Type B pancreatic cell (in vitro differentiated cells): ENCODE measurements at regions not wholly inside any gene's neighbourhood (a gene's known extent, or its start where the extent isn't known, plus 50 kb on each side); places are given as distances from the start of the nearest gene placed in this dataset.

Source experiments
- DNase-seq: peaks from one replicate; pipeline ENCODE4 v3.0.0; 2021; ENCODE audit warnings: mixed read lengths; ENCODE audit not compliant: unreplicated experiment; ENCODE audit errors: extremely low spot score
- H3K27ac Mint-ChIP-seq: 2 replicates; pipeline ENCODE4 v1.8.0; 2021; ENCODE audit warnings: mild to moderate bottlenecking, mixed read lengths
- H3K27me3 Mint-ChIP-seq: 2 replicates; pipeline ENCODE4 v1.8.0; 2021; ENCODE audit warnings: mixed read lengths
- H3K36me3 Mint-ChIP-seq: 2 replicates; pipeline ENCODE4 v1.8.0; 2021; ENCODE audit warnings: mixed read lengths
- H3K4me1 Mint-ChIP-seq: one replicate; pipeline ENCODE4 v1.8.0; 2021; ENCODE audit warnings: mixed read lengths; ENCODE audit not compliant: unreplicated experiment
- H3K4me3 Mint-ChIP-seq: 2 replicates; pipeline ENCODE4 v1.8.0; 2021; ENCODE audit warnings: mild to moderate bottlenecking, mixed read lengths
- H3K9me3 Mint-ChIP-seq: 2 replicates; pipeline ENCODE4 v1.8.0; 2021; ENCODE audit warnings: mixed read lengths
- TF ChIP-seq, protein P1 (sequence below): fragments of 200-600 bp; sonication (generic); conservative IDR thresholded peaks from 2 replicates; pipeline ENCODE4 v1.5.0; 2021; ENCODE audit warnings: antibody characterized with exemption, mild to moderate bottlenecking

DNA sequence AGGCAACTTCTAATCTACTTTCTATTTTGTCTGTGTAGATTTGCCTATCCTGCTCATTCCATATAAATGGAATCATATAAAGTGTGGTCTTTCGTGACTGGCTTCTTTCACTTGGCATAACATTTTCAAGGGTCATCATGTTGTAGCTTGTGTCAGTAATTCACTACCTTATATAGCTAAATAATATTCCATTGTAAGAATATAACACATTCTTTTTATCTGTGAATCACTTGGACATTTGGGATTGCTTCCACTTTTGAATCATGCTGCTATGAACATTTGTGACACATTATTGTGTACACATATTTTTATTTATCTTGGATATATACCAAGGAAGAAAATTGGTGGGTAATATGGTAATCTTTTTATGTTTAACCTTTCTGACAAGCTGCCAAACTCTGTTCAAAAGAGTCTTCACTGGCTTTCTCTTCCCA, 89.0 kb upstream of the CSNK1A1L start:
- H3K27ac Mint-ChIP-seq, result no peak overlapping the region
- H3K4me3 Mint-ChIP-seq, result no peak overlapping the region
- peaks cover 4% of the 10 kb centered on the region for H3K9me3 Mint-ChIP-seq
- no peaks in the 10 kb centered on the region for H3K27me3 Mint-ChIP-seq
- no peaks in the 10 kb centered on the region for H3K4me1 Mint-ChIP-seq
- DNase-seq, result no peak
- TF ChIP-seq, protein P1, sequence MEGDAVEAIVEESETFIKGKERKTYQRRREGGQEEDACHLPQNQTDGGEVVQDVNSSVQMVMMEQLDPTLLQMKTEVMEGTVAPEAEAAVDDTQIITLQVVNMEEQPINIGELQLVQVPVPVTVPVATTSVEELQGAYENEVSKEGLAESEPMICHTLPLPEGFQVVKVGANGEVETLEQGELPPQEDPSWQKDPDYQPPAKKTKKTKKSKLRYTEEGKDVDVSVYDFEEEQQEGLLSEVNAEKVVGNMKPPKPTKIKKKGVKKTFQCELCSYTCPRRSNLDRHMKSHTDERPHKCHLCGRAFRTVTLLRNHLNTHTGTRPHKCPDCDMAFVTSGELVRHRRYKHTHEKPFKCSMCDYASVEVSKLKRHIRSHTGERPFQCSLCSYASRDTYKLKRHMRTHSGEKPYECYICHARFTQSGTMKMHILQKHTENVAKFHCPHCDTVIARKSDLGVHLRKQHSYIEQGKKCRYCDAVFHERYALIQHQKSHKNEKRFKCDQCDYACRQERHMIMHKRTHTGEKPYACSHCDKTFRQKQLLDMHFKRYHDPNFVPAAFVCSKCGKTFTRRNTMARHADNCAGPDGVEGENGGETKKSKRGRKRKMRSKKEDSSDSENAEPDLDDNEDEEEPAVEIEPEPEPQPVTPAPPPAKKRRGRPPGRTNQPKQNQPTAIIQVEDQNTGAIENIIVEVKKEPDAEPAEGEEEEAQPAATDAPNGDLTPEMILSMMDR, result no peak
- no peaks in the 10 kb centered on the region for H3K36me3 Mint-ChIP-seq

DNA sequence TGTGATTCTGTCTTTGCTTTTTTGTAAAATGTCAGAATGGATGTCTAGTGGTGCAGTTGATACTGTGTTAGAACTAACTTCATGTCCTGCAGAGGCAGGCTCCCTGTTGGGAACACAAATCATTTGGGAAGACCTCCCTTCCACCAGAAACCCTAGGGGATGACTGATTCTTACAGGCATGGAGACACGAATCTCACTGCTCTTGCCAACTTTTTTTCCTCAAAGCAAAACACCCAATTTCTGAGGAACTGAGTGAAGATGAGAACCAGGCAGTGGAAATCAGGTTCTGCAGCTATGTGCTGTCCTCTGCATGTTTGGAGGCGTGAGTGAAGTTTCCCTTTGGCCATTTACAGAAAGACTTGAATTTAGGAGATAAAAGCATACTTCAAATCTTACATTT, 87.5 kb upstream of the CSNK1A1L start:
- Mint-ChIP-seq H3K9me3 (peaks cover 4% of the 10 kb centered on the region), H3K4me1 (no peaks in the 10 kb centered on the region), H3K27me3 (no peaks in the 10 kb centered on the region), H3K4me3 (no peak overlapping the region), H3K27ac (no peak overlapping the region), H3K36me3 (no peaks in the 10 kb centered on the region)
- TF ChIP-seq, protein P1, result no peak
- no peak for DNase-seq

GRCh38 chr13:37187621-37188020, 82.2 kb upstream of the CSNK1A1L start:
- TF ChIP-seq, protein P1, result no peak
- no peaks in the 10 kb centered on the region for H3K4me1 Mint-ChIP-seq
- no peaks in the 10 kb centered on the region for H3K36me3 Mint-ChIP-seq
- DNase-seq, result no peak
- H3K27ac Mint-ChIP-seq, result no peak overlapping the region
- no peaks in the 10 kb centered on the region for H3K9me3 Mint-ChIP-seq
- no peaks in the 10 kb centered on the region for H3K27me3 Mint-ChIP-seq
- no peak overlapping the region for H3K4me3 Mint-ChIP-seq

- no peak for DNase-seq
- Mint-ChIP-seq H3K27ac (no peak overlapping the region), H3K9me3 (no peaks in the 10 kb centered on the region), H3K27me3 (no peaks in the 10 kb centered on the region), H3K4me3 (no peak overlapping the region), H3K36me3 (no peaks in the 10 kb centered on the region), H3K4me1 (no peaks in the 10 kb centered on the region)
- TF ChIP-seq, protein P1, result no peak
Measured at GRCh38 chr13:37187105-37187504, 81.6 kb upstream of the CSNK1A1L start.

GRCh38 chr13:37181620-37182019, 76.2 kb upstream of the CSNK1A1L start:
- H3K36me3 Mint-ChIP-seq, result no peaks in the 10 kb centered on the region
- no peak for DNase-seq
- no peak overlapping the region for H3K4me3 Mint-ChIP-seq
- no peaks in the 10 kb centered on the region for H3K27me3 Mint-ChIP-seq
- H3K4me1 Mint-ChIP-seq, result no peaks in the 10 kb centered on the region
- H3K9me3 Mint-ChIP-seq, result no peaks in the 10 kb centered on the region
- H3K27ac Mint-ChIP-seq, result no peak overlapping the region
- TF ChIP-seq, protein P1, result no peak

- Mint-ChIP-seq H3K27ac (no peak overlapping the region), H3K36me3 (no peaks in the 10 kb centered on the region), H3K4me3 (no peak overlapping the region), H3K9me3 (no peaks in the 10 kb centered on the region), H3K27me3 (no peaks in the 10 kb centered on the region), H3K4me1 (no peaks in the 10 kb centered on the region)
- TF ChIP-seq, protein P1, result no peak
- no peak for DNase-seq
Measured at GRCh38 chr13:37179645-37180044, 74.2 kb upstream of the CSNK1A1L start.
